ENCODE measurements at regions not wholly inside any gene's neighbourhood (a gene's known extent, or its start where the extent isn't known, plus 50 kb on each side); places are given as distances from the start of the nearest gene placed in this dataset.

DNA sequence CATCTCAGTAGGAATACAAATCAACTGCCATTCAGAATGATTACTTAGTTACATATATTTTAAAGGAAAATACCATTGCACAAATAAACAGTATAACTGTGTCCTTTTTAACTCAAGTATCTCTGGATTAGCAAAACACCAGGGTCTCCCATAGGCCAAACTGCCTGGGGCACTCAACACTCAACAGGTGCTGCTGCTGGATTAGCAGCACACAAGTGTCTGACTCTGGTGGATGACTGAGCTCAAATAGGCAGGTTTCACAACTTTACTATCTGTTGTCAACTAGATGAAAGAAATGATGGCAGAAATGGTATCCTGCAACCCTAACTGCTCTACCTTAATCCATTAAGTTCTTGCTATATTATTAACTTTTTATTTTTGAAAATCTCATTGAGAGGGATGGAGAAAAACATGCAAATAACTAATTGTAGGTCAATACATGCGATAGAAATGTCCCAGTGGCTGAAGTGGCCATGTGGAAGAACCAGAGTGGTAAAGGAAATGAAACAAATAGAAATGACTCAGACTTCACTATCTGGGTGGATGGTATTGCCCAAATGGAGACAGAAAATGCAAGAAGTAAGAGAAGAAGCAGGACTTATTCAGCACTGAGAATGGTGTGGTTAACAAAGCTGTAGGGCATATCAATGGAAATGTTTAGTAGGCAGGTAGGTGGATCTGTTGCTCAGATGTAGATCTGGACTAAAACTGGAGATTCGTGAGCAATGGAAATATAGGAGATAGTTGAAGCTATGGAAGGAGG lies 90.8 kb upstream of the CCDC190 start:
- Histone ChIP-seq H3K23ac (ENCODE audit: insufficient read length, low read depth, low read length) (no peak overlapping the region), H3T11ph (ENCODE audit: low read length) (no peak overlapping the region), H3K79me2 (ENCODE audit: insufficient read depth, low read length) (no peaks in the 10 kb centered on the region), H3K27ac (ENCODE audit: insufficient read length, low read depth, low read length) (no peak overlapping the region), H3K4me1 (ENCODE audit: insufficient read depth, low read length) (no peaks in the 10 kb centered on the region), H4K8ac (replicated peaks; ENCODE audit: insufficient read length, low read depth, low read length) (no peak overlapping the region), H3K27me3 (ENCODE audit: insufficient read depth, low read length) (no peaks in the 10 kb centered on the region), H2BK20ac (ENCODE audit: low read depth, low read length, poor library complexity, severe bottlenecking) (no peak overlapping the region), H3K4ac (ENCODE audit: low read depth, low read length) (no peak overlapping the region), H3K4me2 (ENCODE audit: insufficient read depth, insufficient read length, low read length) (no peak overlapping the region), H2BK15ac (ENCODE audit: low read depth, low read length) (no peak overlapping the region), H3K9me3 (ENCODE audit: control insufficient read depth, low read depth, low read length) (no peaks in the 10 kb centered on the region), H4K91ac (ENCODE audit: insufficient read length, low read depth, low read length) (no peak overlapping the region), H3K79me1 (ENCODE audit: insufficient read depth, low read depth, low read length, poor library complexity, severe bottlenecking) (no peaks in the 10 kb centered on the region), H3K9ac (ENCODE audit: extremely low read depth, insufficient read length, low read length) (no peak overlapping the region), H4K20me1 (ENCODE audit: control insufficient read depth, insufficient read depth, insufficient read length) (no peaks in the 10 kb centered on the region), H2BK120ac (ENCODE audit: low read depth, low read length, poor library complexity, severe bottlenecking) (no peak overlapping the region), H3K14ac (ENCODE audit: insufficient read depth, low read length) (no peak overlapping the region), H2AFZ (ENCODE audit: low read length) (no peak overlapping the region), H2BK5ac (ENCODE audit: insufficient read length, low read length) (no peak overlapping the region), H2AK5ac (ENCODE audit: insufficient read length, low read length) (no peak overlapping the region), H3K23me2 (ENCODE audit: insufficient read length, low read depth, low read length, poor library complexity, severe bottlenecking) (no peaks in the 10 kb centered on the region), H2BK12ac (ENCODE audit: insufficient read length, low read depth, low read length) (no peak overlapping the region), H3K56ac (ENCODE audit: insufficient read length, low read depth, low read length) (no peak overlapping the region), H3K18ac (ENCODE audit: insufficient read length, low read depth, low read length) (no peak overlapping the region), H4K5ac (ENCODE audit: insufficient read length, low read depth, low read length) (no peak overlapping the region)
- DNase-seq, result no peak
- Mint-ChIP-seq H3K4me3 (no peak overlapping the region), H3K36me3 (ENCODE audit: insufficient read depth in 1 of 3, low read depth in 3 of 3) (no peaks in the 10 kb centered on the region), H3K9me3 (no peaks in the 10 kb centered on the region), H3K27ac (no peak overlapping the region), H3K4me1 (peaks cover 0 to 2% of the 10 kb centered on the region in 2 experiments; a peak in 2 of 4 replicates), H3K27me3 (ENCODE audit: low read depth) (no peaks in the 10 kb centered on the region)
- no CpG with 5 or more reads among the region's 2 CpGs for WGBS (ENCODE audit: extremely low coverage, insufficient read length, low lambda C conversion rate)
- TF ChIP-seq CTCF (conservative IDR thresholded peaks at IDR 0.05), result no peak

Data from H9 (cell line).